Body of pancreas (tissue), 4 donors: ENCODE measurements at regions not wholly inside any gene's neighbourhood (a gene's known extent, or its start where the extent isn't known, plus 50 kb on each side); places are given as distances from the start of the nearest gene placed in this dataset.

Source experiments
- CTCF ChIP-seq, 7 experiments: fragments of 450-650 bp in 4 of 7; fragments of 200-600 bp in 3 of 7; sonication (generic) in 3 of 7; IDR thresholded peaks; one replicate each; pipeline ENCODE4 v1.5.1; 2016 to 2019; ENCODE audit warnings: antibody characterized with exemption in 7 of 7
- POLR2A ChIP-seq, 3 donors: fragments of 450-650 bp; IDR thresholded peaks; one replicate each; pipeline ENCODE4 v1.6.1; 2016; ENCODE audit warnings: antibody characterized with exemption in 3 of 3, mild to moderate bottlenecking in 2 of 3

- TF ChIP-seq POLR2A (IDR thresholded peaks at IDR 0.05), result no peak
- no peak for TF ChIP-seq CTCF (IDR thresholded peaks at IDR 0.05)
Measured at GRCh38 chr20:21019814-21020658, 86.1 kb downstream of the LINC00237 start.
